Omental fat pad (tissue), 3 donors: ENCODE measurements at regions not wholly inside any gene's neighbourhood (a gene's known extent, or its start where the extent isn't known, plus 50 kb on each side); places are given as distances from the start of the nearest gene placed in this dataset.

Experiments
- ATAC-seq: fragments of 150-250 bp; one replicate; pipeline ENCODE4 v1.9.1; 2016; ENCODE audit warnings: mild to moderate bottlenecking, moderate library complexity; ENCODE audit not compliant: low FRiP score
- DNase-seq: peaks from one replicate; pipeline ENCODE4 v3.0.0-alpha.2; 2019; ENCODE audit warnings: low spot score
- TF ChIP-seq, protein P1 (sequence below), 3 donors: fragments of 450-650 bp; IDR thresholded peaks; one replicate each; pipeline ENCODE4 v1.5.1; 2016 to 2017; ENCODE audit warnings: antibody characterized with exemption in 3 of 3, mild to moderate bottlenecking in 3 of 3, moderate library complexity in 2 of 3

DNA sequence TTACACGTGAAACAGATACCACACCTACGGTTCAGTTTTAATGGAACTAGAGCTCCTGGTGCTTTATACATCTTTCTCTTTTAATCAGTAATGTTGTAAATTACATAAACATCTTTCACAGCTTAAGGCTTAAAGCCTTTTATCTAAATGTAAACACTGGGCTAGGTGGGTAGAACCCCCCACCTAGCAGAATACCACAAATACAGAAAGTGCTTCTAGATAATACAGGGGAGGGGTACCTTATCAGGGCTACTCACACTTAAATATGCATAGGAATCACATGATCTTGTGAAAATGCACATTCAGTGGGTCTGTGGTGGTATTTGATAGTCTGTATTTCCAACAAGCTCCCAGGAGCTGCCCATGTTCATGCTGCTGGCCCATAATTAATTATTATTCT, 256.4 kb upstream of the TARS1 start:
- DNase-seq = no peak
- TF ChIP-seq, protein P1, sequence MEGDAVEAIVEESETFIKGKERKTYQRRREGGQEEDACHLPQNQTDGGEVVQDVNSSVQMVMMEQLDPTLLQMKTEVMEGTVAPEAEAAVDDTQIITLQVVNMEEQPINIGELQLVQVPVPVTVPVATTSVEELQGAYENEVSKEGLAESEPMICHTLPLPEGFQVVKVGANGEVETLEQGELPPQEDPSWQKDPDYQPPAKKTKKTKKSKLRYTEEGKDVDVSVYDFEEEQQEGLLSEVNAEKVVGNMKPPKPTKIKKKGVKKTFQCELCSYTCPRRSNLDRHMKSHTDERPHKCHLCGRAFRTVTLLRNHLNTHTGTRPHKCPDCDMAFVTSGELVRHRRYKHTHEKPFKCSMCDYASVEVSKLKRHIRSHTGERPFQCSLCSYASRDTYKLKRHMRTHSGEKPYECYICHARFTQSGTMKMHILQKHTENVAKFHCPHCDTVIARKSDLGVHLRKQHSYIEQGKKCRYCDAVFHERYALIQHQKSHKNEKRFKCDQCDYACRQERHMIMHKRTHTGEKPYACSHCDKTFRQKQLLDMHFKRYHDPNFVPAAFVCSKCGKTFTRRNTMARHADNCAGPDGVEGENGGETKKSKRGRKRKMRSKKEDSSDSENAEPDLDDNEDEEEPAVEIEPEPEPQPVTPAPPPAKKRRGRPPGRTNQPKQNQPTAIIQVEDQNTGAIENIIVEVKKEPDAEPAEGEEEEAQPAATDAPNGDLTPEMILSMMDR (IDR thresholded peaks at IDR 0.05) = no peak
- no peak for ATAC-seq

DNA sequence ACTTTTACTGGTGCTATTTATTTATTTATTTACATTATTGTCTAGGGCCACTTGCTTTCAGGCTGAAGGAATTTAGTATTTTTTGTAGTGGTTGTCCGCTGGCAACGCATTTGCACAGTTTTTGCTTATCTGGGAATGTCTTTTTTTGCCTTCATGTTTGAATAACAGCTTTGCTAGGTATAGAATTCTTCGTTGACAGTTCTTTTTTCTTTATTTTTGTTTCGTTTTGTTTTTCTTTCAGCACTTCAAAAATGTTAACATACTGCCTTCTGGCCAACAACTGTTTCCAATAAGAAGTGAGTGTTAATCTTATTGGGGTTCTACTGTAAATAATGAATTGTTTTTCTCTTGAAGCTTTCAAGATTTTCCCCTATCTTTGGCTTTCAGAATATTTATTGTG, 252.7 kb upstream of the TARS1 start:
- DNase-seq (no peak), ATAC-seq (no peak)
- TF ChIP-seq, protein P1 (IDR thresholded peaks at IDR 0.05) = no peak

DNA sequence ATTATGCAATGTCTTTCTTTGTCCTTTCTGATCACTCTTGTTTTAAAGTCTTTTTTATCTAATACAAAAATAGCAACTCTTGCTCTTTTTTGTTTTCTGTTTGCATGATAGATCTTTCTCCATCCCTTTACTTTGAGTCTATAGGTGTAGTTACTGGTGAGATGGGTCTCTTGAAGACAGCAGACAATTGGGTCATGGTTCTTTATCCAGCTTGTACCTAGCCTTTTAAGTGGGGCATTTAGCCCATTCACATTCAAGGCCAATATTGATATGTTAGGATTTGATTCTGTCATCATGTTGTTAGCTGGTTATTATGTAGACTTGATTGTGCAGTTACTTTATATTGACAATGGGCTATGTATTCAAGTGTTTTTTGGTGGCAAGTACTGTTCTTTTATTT, 245.9 kb upstream of the TARS1 start:
- ATAC-seq = no peak
- TF ChIP-seq, protein P1 (IDR thresholded peaks at IDR 0.05) = no peak
- DNase-seq = no peak

DNA sequence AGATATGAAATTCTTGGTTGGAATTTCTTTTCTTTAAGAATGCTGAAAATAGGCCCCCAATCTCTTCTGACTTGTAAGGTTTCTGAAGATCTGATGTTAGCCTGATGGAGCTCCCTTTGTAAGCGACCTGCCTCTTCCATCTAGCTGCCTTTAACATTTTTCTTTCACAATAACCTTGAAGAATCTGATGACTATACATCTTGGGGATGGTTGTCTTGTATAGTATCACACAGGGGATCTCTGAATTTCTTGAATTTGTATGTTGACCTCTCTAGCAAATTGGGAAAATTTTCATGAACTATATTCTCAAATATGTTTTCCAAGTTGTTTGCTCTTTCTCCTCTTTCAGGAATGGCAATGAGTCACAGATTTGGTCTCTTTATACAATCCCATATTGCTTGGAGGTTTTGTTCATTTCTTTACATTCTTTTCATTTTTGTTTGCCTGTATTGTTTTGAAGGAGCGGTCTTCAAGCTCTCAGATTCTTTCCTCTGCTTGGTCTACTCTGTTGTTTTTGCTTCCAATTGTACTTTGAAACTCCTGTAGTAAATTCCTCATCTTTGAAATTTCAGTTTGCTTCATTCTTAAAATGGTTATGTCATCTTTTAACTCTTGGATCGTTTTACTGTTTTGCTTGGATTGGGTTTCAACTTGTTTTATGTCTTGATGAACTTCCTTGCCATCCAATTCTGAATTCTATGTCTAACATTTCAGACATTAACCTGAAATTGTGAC, 245.2 kb upstream of the TARS1 start:
- DNase-seq = no peak
- TF ChIP-seq, protein P1 (IDR thresholded peaks at IDR 0.05) = no peak

DNA sequence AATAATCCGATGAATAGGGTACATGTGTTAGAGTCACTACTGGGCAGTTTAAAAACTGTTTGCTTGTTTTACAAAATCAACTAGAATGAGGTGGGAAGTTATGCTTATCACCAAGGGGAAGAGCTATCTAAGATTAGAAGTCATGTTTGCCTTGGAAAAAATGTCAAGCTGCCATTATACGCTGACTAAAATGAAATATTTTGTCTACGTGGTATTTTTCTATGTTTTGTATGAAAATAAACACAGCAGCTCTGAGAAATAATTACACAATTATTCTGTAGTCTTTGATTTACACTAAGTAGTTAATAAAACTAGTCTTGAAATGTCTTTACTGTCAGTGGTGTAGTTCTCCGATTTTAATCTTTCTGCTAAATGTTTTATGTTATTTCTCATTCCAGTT, 241.9 kb upstream of the TARS1 start:
- DNase-seq = no peak
- TF ChIP-seq, protein P1 (IDR thresholded peaks at IDR 0.05) = no peak
- ATAC-seq = no peak

More for the DNA sequence above, 245.2 kb upstream of the TARS1 start:
- ATAC-seq = no peak

DNA sequence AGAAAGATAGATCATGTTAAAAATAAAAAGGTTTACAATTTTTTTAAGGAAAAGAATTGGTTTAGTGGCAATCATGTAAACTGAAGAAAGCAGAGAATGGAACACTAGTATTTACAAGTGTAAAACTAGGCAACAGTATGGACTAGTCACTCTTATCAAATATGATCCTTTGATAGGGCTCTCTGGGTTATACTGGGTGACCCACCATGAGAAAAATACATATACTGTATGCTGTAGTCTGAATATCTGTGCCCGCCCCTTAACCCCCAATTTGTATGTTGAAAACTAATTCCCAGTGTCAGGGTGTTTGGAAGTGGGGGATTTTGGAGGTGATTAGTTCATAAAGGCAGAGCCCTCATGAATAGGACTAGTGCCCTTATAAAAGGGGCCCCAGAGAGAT, 236.8 kb upstream of the TARS1 start:
- no peak for ATAC-seq
- TF ChIP-seq, protein P1 (IDR thresholded peaks at IDR 0.05) = no peak
- DNase-seq = no peak

DNA sequence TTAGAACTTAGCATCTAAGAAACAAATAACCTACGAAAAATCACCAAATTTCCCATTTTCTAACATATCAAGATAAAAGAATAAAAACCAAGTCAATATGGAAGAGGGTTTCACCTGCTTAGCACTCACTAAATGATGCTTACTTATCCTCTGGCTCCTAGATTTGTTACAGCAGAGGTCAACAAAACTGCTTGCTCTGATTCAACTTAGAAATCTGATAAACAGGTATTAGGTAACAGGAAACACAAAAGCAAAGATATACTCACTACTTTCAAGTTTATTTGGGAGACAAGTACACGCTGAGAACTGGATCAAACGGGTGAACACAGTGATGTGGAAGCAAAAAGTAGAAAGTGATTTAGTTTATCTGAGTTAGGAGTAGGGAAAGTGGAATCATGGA, 235.7 kb upstream of the TARS1 start:
- TF ChIP-seq, protein P1 (IDR thresholded peaks at IDR 0.05) = no peak
- no peak for DNase-seq
- ATAC-seq = no peak
